Frontal cortex (tissue), 3 donors: ENCODE measurements at regions not wholly inside any gene's neighbourhood (a gene's known extent, or its start where the extent isn't known, plus 50 kb on each side); places are given as distances from the start of the nearest gene placed in this dataset.
"Not testable (repeated sequence)": the region's sequence is repeated elsewhere in the genome, so short reads cannot be mapped to it uniquely, and the experiment has no call there.

Source experiments
- DNase-seq, 2 donors: peaks; one replicate each; pipeline ENCODE4 v3.0.0; 2012; ENCODE audit warnings: low spot score in 2 of 2
- FAIRE-seq: peaks from 2 replicates; lab custom pipeline; 2012; peaks lifted over from hg19 to GRCh38; lab: Jason Lieb, UNC
- donor health status: control.
- donor health status: control.
- donor health status: control.

GRCh38 chr2:161070693-161071479, 89.3 kb upstream of the TANK start:
- DNase-seq (no peak), FAIRE-seq (no peak)

GRCh38 chr2:161072436-161072835, 87.8 kb upstream of the TANK start:
- DNase-seq, result not testable (repeated sequence)

GRCh38 chr2:161075701-161076100, 84.5 kb upstream of the TANK start:
- DNase-seq (no peak), FAIRE-seq (no peak)

More at GRCh38 chr2:161072436-161072835, 87.8 kb upstream of the TANK start:
- FAIRE-seq, result not testable (repeated sequence)

GRCh38 chr2:161076936-161077335, 83.3 kb upstream of the TANK start:
- DNase-seq (no peak), FAIRE-seq (no peak)

- DNase-seq, result no peak
- no peak for FAIRE-seq
Measured at GRCh38 chr2:161077367-161078210, 82.6 kb upstream of the TANK start.

GRCh38 chr2:161078211-161078539, 82.1 kb upstream of the TANK start:
- FAIRE-seq (no peak), DNase-seq (no peak)

- FAIRE-seq (no peak), DNase-seq (no peak)
Measured at GRCh38 chr2:161085149-161085548, 75.1 kb upstream of the TANK start.

- no peak for FAIRE-seq
- DNase-seq, result no peak
Measured at GRCh38 chr2:161088658-161089350, 71.4 kb upstream of the TANK start.

- DNase-seq (no peak), FAIRE-seq (no peak)
Measured at GRCh38 chr2:161090411-161090810, 69.8 kb upstream of the TANK start.

- no peak for DNase-seq
- no peak for FAIRE-seq
Measured at GRCh38 chr2:161095314-161095713, 64.9 kb upstream of the TANK start.

GRCh38 chr2:161096336-161096735, 63.9 kb upstream of the TANK start:
- DNase-seq, result no peak

GRCh38 chr2:161097157-161097556, 63.1 kb upstream of the TANK start:
- FAIRE-seq (no peak), DNase-seq (no peak)

More at GRCh38 chr2:161096336-161096735, 63.9 kb upstream of the TANK start:
- FAIRE-seq, result no peak

GRCh38 chr2:161100211-161100895, 59.9 kb upstream of the TANK start:
- no peak for FAIRE-seq
- no peak for DNase-seq

GRCh38 chr2:161101406-161101805, 58.8 kb upstream of the TANK start:
- DNase-seq, result no peak

GRCh38 chr2:161102770-161103450, 57.3 kb upstream of the TANK start:
- FAIRE-seq, result no peak
- no peak for DNase-seq

More at GRCh38 chr2:161101406-161101805, 58.8 kb upstream of the TANK start:
- no peak for FAIRE-seq

GRCh38 chr2:161103451-161103831, 56.8 kb upstream of the TANK start:
- FAIRE-seq, result no peak

GRCh38 chr2:161104054-161104553, 56.1 kb upstream of the TANK start:
- FAIRE-seq, result no peak
- DNase-seq, result no peak

More at GRCh38 chr2:161103451-161103831, 56.8 kb upstream of the TANK start:
- DNase-seq, result no peak

GRCh38 chr2:161107265-161107664, 53.0 kb upstream of the TANK start:
- DNase-seq (no peak), FAIRE-seq (no peak)
